ENCODE measurements at regions not wholly inside any gene's neighbourhood (a gene's known extent, or its start where the extent isn't known, plus 50 kb on each side); places are given as distances from the start of the nearest gene placed in this dataset.

GRCh38 chr13:83958531-83958930, 76.3 kb upstream of the SLITRK1 start:
- no peak for FAIRE-seq

- FAIRE-seq, result no peak
These were observed 72.7 kb upstream of the SLITRK1 start for GRCh38 chr13:83955011-83955410.

- no peak for FAIRE-seq
These were observed 71.6 kb upstream of the SLITRK1 start for GRCh38 chr13:83953916-83954315.

- FAIRE-seq, result no peak
These were observed 68.0 kb upstream of the SLITRK1 start for GRCh38 chr13:83950293-83950692.

- no peak for FAIRE-seq
These were observed 61.4 kb upstream of the SLITRK1 start for GRCh38 chr13:83943530-83944279.

- FAIRE-seq, result no peak
These were observed 59.5 kb upstream of the SLITRK1 start for GRCh38 chr13:83941701-83942335.

GRCh38 chr13:83940742-83941141, 58.5 kb upstream of the SLITRK1 start:
- FAIRE-seq, result no peak

GRCh38 chr13:83937579-83937978, 55.3 kb upstream of the SLITRK1 start:
- no peak for FAIRE-seq

GRCh38 chr13:83935566-83935965, 53.3 kb upstream of the SLITRK1 start:
- no peak for FAIRE-seq
